GM13976 (cell line): ENCODE measurements at regions not wholly inside any gene's neighbourhood (a gene's known extent, or its start where the extent isn't known, plus 50 kb on each side); places are given as distances from the start of the nearest gene placed in this dataset.

ENCODE experiments used
- DNase-seq: peaks from one replicate; pipeline ENCODE4 v3.0.0; 2012; ENCODE audit warnings: low spot score
- CTCF ChIP-seq: IDR thresholded peaks from 2 replicates; pipeline ENCODE4 v1.5.1; 2012; ENCODE audit warnings: borderline replicate concordance, mild to moderate bottlenecking; ENCODE audit not compliant: insufficient read depth; ENCODE audit errors: extremely low read depth, missing control alignments, control extremely low read depth
- in situ Hi-C: fragments of 300-500 bp; cut with MboI; formaldehyde crosslinking; loops from one replicate; pipeline ENCODE4 v1.12.0; 2022; ENCODE audit warnings: low sequenced_read_pairs, mixed read lengths, inconsistent platforms; ENCODE audit not compliant: unreplicated experiment

GRCh38 chr1:30600258-30600657 lies 123.1 kb downstream of the MATN1 start:
- DNase-seq = no peak
- TF ChIP-seq CTCF = no peak
- in situ Hi-C loops = no loop called here

GRCh38 chr1:30599721-30600120 lies 123.7 kb downstream of the MATN1 start:
- TF ChIP-seq CTCF = no peak
- in situ Hi-C loops = no loop called here
- no peak for DNase-seq

- DNase-seq = no peak
- in situ Hi-C loops = no loop called here
- no peak for TF ChIP-seq CTCF
These were observed 124.7 kb downstream of the MATN1 start for GRCh38 chr1:30598571-30599114.

- in situ Hi-C loops = no loop called here
- DNase-seq = no peak
- no peak for TF ChIP-seq CTCF
These were observed 125.7 kb downstream of the MATN1 start for GRCh38 chr1:30597711-30598110.

GRCh38 chr1:30596891-30597290 lies 126.5 kb downstream of the MATN1 start:
- DNase-seq = no peak
- TF ChIP-seq CTCF = no peak
- in situ Hi-C loops = no loop called here

GRCh38 chr1:30596470-30596869 lies 126.9 kb downstream of the MATN1 start:
- in situ Hi-C loops = no loop called here
- TF ChIP-seq CTCF = no peak
- no peak for DNase-seq

GRCh38 chr1:30589083-30589482 lies 134.3 kb downstream of the MATN1 start:
- no peak for TF ChIP-seq CTCF
- in situ Hi-C loops = no loop called here
- DNase-seq = no peak
